NB4 (cell line): ENCODE measurements at regions not wholly inside any gene's neighbourhood (a gene's known extent, or its start where the extent isn't known, plus 50 kb on each side); places are given as distances from the start of the nearest gene placed in this dataset.
"Not testable (repeated sequence)": the region's sequence is repeated elsewhere in the genome, so short reads cannot be mapped to it uniquely, and the experiment has no call there.

ENCODE experiments used
- TF ChIP-seq, protein P1 (sequence below): IDR thresholded peaks from 2 replicates; pipeline ENCODE4 v1.6.1; 2011; ENCODE audit warnings: low read depth, low read length
- TF ChIP-seq, protein P2 (sequence below): IDR thresholded peaks from one replicate; pipeline ENCODE4 v1.5.1; 2012; ENCODE audit warnings: low read depth, low read length

DNA sequence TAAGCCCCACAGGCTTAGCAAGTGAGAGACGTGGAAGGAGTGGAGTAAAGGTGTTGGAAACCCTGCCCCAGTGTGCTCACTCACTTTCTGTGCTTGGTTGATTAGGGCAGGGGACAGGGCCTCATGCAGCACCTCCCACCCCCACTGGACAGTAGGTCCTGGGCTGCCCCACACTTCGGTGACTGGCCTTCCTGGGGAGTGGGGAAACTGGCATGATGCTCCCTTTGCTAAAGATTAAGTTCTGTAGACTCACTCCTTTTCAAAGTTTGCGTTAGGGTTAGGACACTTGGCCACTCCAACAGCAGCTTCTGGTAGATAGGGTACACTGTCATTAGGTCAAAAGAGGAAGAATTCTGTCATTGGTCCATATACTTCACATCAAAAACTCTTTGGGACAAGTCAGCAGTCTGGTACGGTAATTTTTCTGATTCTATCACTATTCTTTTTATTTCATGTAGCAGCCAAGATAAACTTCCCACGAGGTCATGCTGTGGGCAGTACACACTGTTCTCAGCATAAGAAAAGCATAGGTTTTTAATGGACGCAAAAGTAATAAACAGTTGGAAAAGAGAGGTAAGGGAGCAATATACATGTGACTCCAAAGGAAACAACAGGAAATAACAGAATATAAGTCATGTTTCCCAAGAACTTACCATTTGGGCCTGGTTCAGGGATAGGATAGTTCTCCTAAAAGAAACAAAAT lies 106.6 kb upstream of the TERB2 start:
- TF ChIP-seq, protein P1, sequence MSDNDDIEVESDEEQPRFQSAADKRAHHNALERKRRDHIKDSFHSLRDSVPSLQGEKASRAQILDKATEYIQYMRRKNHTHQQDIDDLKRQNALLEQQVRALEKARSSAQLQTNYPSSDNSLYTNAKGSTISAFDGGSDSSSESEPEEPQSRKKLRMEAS, result not testable (repeated sequence)
- TF ChIP-seq, protein P2, sequence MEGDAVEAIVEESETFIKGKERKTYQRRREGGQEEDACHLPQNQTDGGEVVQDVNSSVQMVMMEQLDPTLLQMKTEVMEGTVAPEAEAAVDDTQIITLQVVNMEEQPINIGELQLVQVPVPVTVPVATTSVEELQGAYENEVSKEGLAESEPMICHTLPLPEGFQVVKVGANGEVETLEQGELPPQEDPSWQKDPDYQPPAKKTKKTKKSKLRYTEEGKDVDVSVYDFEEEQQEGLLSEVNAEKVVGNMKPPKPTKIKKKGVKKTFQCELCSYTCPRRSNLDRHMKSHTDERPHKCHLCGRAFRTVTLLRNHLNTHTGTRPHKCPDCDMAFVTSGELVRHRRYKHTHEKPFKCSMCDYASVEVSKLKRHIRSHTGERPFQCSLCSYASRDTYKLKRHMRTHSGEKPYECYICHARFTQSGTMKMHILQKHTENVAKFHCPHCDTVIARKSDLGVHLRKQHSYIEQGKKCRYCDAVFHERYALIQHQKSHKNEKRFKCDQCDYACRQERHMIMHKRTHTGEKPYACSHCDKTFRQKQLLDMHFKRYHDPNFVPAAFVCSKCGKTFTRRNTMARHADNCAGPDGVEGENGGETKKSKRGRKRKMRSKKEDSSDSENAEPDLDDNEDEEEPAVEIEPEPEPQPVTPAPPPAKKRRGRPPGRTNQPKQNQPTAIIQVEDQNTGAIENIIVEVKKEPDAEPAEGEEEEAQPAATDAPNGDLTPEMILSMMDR, result not testable (repeated sequence)
